A673 (cell line): ENCODE measurements at regions not wholly inside any gene's neighbourhood (a gene's known extent, or its start where the extent isn't known, plus 50 kb on each side); places are given as distances from the start of the nearest gene placed in this dataset.

ENCODE experiments used
- BruUV-seq: library from RNA; stranded (reverse); fragments of 400-500 nt; replicated peaks from 2 replicates; lab custom pipeline; 2021; lab: Mats Ljungman, UMichigan
- CTCF ChIA-PET: fragments of 300-600 bp; sonication (Branson Sonifier 250); formaldehyde crosslinking; loops from one replicate; lab custom pipeline; 2022; ENCODE audit warnings: antibody characterized with exemption; lab: Charles Lee
- POLR2A ChIA-PET: fragments of 300-600 bp; sonication (Branson Sonifier 250); formaldehyde crosslinking; loops from one replicate; lab custom pipeline; 2022; ENCODE audit warnings: antibody characterized with exemption; ENCODE audit not compliant: low non-redundant PET; lab: Charles Lee
- DNase-seq: peaks from one replicate; pipeline ENCODE4 v3.0.0-alpha.2; 2015; ENCODE audit warnings: low spot score
- H3K27ac ChIP-seq: fragments of 200-600 bp; sonication (generic); 2 replicates; pipeline ENCODE4 v1.5.1; 2016; ENCODE audit warnings: mixed run types, low read depth, mild to moderate bottlenecking, mixed read lengths, antibody characterized with exemption, low read length; ENCODE audit not compliant: poor library complexity, severe bottlenecking
- H3K27me3 ChIP-seq: fragments of 200-600 bp; sonication (generic); replicated peaks from 2 replicates; pipeline ENCODE4 v1.6.1; 2017; ENCODE audit warnings: mixed run types, low read depth, mild to moderate bottlenecking, mixed read lengths, antibody characterized with exemption, low read length; ENCODE audit not compliant: insufficient read depth, poor library complexity
- H3K36me3 ChIP-seq: fragments of 200-600 bp; sonication (generic); 2 replicates; pipeline ENCODE4 v1.6.1; 2016; ENCODE audit warnings: mixed run types, mild to moderate bottlenecking, mixed read lengths, antibody characterized with exemption, low read length; ENCODE audit not compliant: insufficient read depth, poor library complexity, severe bottlenecking
- H3K4me1 ChIP-seq: fragments of 200-600 bp; sonication (generic); 2 replicates; pipeline ENCODE4 v1.6.1; 2017; ENCODE audit warnings: mixed run types, mild to moderate bottlenecking, mixed read lengths, antibody characterized with exemption, low read length; ENCODE audit not compliant: insufficient read depth, poor library complexity, severe bottlenecking
- H3K4me3 ChIP-seq: fragments of 200-600 bp; sonication (generic); 2 replicates; pipeline ENCODE4 v1.5.1; 2016; ENCODE audit warnings: low read depth, mixed run types, mild to moderate bottlenecking, mixed read lengths, low read length; ENCODE audit not compliant: poor library complexity, severe bottlenecking
- H3K9me3 ChIP-seq: fragments of 200-600 bp; sonication (generic); 2 replicates; pipeline ENCODE4 v1.6.1; 2016; ENCODE audit warnings: mixed run types, low read depth, mild to moderate bottlenecking, mixed read lengths, antibody characterized with exemption, low read length; ENCODE audit not compliant: poor library complexity, severe bottlenecking
- EZH2 ChIP-seq: fragments of 200-600 bp; sonication (generic); IDR thresholded peaks from 2 replicates; pipeline ENCODE4 v1.6.1; 2017; ENCODE audit warnings: borderline replicate concordance, low read depth, mild to moderate bottlenecking, mixed read lengths, antibody characterized with exemption, low read length; ENCODE audit not compliant: poor library complexity, severe bottlenecking
- intact Hi-C: fragments of 100-400 bp; cut with micrococcal nuclease; formaldehyde crosslinking; loops from one replicate; pipeline ENCODE4 v1.10.0; 2022; ENCODE audit not compliant: unreplicated experiment
- TF ChIP-seq, protein P1 (sequence below): fragments of 300-800, 200-600 bp; sonication (generic); conservative IDR thresholded peaks from 2 replicates; pipeline ENCODE4 v1.5.1; 2017; ENCODE audit warnings: low read depth, mild to moderate bottlenecking, antibody characterized with exemption, low read length, moderate library complexity, mixed read lengths

DNA sequence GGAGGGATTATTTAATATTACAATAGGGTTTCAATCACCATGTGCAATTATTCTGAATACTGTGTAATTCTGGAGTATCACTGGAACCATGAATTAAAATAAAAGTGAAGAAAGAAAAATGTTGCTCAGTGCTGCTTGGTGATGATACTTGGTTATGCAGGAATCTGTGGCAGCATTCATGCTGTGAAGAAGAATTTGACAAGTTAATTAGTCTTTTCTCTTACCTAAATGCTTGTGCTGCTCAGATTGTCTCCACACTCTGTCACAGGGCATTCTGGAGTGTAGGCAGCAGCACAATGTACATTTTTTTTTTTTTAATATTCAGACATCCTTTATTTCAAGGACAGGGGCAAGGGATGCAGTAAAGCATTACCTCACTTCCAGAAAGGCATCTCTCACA, 749.3 kb upstream of the CADM2 start:
- ChIA-PET CTCF (no interaction called here), POLR2A (no interaction called here)
- TF ChIP-seq, protein P1, sequence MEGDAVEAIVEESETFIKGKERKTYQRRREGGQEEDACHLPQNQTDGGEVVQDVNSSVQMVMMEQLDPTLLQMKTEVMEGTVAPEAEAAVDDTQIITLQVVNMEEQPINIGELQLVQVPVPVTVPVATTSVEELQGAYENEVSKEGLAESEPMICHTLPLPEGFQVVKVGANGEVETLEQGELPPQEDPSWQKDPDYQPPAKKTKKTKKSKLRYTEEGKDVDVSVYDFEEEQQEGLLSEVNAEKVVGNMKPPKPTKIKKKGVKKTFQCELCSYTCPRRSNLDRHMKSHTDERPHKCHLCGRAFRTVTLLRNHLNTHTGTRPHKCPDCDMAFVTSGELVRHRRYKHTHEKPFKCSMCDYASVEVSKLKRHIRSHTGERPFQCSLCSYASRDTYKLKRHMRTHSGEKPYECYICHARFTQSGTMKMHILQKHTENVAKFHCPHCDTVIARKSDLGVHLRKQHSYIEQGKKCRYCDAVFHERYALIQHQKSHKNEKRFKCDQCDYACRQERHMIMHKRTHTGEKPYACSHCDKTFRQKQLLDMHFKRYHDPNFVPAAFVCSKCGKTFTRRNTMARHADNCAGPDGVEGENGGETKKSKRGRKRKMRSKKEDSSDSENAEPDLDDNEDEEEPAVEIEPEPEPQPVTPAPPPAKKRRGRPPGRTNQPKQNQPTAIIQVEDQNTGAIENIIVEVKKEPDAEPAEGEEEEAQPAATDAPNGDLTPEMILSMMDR = no peak
- no peak for TF ChIP-seq EZH2
- BruUV-seq = no TSS peak
- no peak overlapping the region for H3K4me3 ChIP-seq
- no peak overlapping the region for H3K27ac ChIP-seq
- H3K4me1 ChIP-seq = no peaks in the 10 kb centered on the region
- DNase-seq = no peak
- peaks cover 5% of the 10 kb centered on the region for H3K9me3 ChIP-seq
- no peaks in the 10 kb centered on the region for H3K36me3 ChIP-seq
- intact Hi-C loops = no loop called here
- H3K27me3 ChIP-seq = no peaks in the 10 kb centered on the region

DNA sequence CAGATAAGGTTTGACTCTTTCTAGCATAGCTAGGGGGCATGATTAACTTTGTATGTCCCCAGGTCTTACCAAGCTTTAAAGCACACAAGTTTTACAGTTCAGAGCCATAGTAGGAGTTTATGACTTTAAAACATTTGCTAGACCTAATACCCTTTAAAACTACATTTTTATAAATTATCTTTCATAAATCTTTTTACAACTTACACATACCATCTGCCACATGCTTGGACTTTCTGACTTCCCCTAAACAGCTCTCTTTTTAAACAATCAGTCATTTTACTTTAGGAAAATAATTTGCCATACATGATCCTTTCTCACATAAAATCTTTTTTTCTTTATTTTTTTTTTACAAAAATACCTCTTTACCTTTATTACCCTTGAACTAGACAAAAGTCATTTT, 735.3 kb upstream of the CADM2 start:
- POLR2A ChIA-PET = no interaction called here
- intact Hi-C loops = no loop called here
- Histone ChIP-seq H3K27me3 (no peaks in the 10 kb centered on the region), H3K36me3 (no peaks in the 10 kb centered on the region), H3K9me3 (peaks cover 9% of the 10 kb centered on the region), H3K4me3 (no peak overlapping the region), H3K27ac (no peak overlapping the region), H3K4me1 (no peaks in the 10 kb centered on the region)
- CTCF ChIA-PET = no interaction called here
- no peak for DNase-seq
- TF ChIP-seq EZH2 = no peak
- TF ChIP-seq, protein P1 = no peak
- BruUV-seq = no TSS peak

DNA sequence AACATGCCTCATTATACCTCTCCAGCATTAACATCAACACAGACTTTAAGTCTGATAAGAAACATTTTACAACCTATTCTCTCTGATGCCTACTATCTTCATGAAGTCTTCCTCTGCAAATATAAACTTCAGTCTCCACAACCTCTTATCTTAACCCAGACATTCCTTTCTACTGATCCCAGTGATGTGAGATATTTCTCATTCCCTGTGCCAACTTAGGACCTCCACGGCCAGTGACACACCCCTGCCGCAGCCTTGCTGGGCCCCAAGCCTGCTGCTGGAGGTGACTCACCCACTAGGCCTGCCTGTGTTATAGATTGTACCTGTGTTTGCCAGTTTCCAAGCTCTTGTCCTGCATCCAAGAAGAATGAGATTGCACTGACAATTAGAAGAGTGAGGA, 734.5 kb upstream of the CADM2 start:
- CTCF ChIA-PET = no interaction called here
- no TSS peak for BruUV-seq
- DNase-seq = no peak

More for the DNA sequence above, 734.5 kb upstream of the CADM2 start:
- POLR2A ChIA-PET = no interaction called here
- Histone ChIP-seq H3K27ac (no peak overlapping the region), H3K4me1 (no peaks in the 10 kb centered on the region), H3K4me3 (no peak overlapping the region), H3K36me3 (no peaks in the 10 kb centered on the region), H3K27me3 (no peaks in the 10 kb centered on the region), H3K9me3 (peaks cover 9% of the 10 kb centered on the region)
- intact Hi-C loops = no loop called here
- TF ChIP-seq EZH2 = no peak
- TF ChIP-seq, protein P1 = no peak
